ENCODE measurements at regions not wholly inside any gene's neighbourhood (a gene's known extent, or its start where the extent isn't known, plus 50 kb on each side); places are given as distances from the start of the nearest gene placed in this dataset.

DNA sequence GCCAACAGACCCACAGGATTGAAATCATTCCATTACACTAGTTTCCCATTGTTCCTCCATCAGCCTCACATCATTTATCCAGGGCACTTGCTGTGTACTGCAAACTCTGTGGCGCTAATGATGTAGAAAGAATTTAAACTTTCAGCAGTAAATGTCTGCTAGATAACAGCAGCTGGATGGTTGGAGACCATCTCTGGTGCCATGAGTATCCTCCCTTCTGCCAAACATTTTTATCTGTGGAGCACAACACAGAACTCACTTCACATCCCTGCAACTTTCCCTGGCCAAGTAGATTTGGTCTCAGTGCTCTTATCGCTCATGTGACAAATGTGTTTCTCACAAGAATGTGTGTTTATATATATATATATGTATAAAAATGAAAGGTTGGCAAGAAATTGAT lies 481.9 kb downstream of the FGF9 start:
- TF ChIP-seq, protein P1, sequence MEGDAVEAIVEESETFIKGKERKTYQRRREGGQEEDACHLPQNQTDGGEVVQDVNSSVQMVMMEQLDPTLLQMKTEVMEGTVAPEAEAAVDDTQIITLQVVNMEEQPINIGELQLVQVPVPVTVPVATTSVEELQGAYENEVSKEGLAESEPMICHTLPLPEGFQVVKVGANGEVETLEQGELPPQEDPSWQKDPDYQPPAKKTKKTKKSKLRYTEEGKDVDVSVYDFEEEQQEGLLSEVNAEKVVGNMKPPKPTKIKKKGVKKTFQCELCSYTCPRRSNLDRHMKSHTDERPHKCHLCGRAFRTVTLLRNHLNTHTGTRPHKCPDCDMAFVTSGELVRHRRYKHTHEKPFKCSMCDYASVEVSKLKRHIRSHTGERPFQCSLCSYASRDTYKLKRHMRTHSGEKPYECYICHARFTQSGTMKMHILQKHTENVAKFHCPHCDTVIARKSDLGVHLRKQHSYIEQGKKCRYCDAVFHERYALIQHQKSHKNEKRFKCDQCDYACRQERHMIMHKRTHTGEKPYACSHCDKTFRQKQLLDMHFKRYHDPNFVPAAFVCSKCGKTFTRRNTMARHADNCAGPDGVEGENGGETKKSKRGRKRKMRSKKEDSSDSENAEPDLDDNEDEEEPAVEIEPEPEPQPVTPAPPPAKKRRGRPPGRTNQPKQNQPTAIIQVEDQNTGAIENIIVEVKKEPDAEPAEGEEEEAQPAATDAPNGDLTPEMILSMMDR (IDR thresholded peaks at IDR 0.05 in 4 of 5, conservative IDR thresholded peaks at IDR 0.05 in 1 of 5), result no peak
- TF ChIP-seq POLR2A (IDR thresholded peaks at IDR 0.05), result no peak

Data from gastrocnemius medialis (tissue), 4 donors.